ENCODE measurements at regions not wholly inside any gene's neighbourhood (a gene's known extent, or its start where the extent isn't known, plus 50 kb on each side); places are given as distances from the start of the nearest gene placed in this dataset.

DNA sequence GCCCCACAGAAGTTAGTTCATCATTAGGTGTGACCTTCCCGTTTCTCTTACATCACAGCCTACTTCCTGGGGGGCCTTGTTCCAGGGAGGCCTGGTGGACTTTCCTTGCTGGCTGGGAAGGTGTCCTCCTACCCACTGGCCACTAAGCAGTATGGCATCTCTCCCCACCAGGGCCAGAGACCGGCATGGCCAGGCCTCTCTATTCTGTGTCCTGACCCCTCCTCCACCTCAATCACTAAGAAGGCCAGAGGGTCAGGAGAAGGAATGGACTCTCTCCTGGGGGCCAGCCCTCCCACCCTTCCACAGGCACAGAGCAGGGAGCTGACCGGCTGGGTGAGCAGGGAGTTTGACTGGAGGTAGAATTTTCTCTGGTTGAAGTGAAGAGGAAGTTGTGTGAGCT is 81.9 kb downstream of the PJA1 start:
- Histone ChIP-seq H3K27me3 (ENCODE audit: insufficient read depth, low read length) (no peaks in the 10 kb centered on the region), H3K27ac (ENCODE audit: low read depth, low read length) (no peak overlapping the region), H3K4me3 (ENCODE audit: low read depth, low read length) (no peak overlapping the region)

DNA sequence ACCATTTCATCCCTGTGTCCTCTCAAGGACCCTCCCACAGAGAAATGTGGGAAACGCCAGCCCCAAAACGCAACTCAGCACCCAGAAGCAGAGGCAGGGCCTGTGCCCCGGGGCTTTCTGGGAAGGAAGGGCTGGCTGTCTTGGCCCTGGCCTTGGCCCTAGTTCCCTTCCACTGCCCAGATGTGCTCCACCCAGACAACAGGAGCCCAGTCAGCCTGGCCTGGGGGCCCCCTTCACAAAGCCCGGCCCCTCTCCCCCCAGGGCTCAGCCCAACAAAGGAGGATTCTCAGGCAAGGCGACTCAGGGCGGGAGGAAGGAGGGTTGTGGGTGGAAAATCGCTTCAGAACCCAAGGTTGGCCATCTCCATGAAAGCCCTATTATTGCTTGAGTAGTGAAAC is 82.5 kb downstream of the PJA1 start:
- no peaks in the 10 kb centered on the region for H3K4me1 ChIP-seq (ENCODE audit: control insufficient read depth, insufficient read depth, low read length, unreplicated experiment)
- no peak overlapping the region for H3K4me3 ChIP-seq (ENCODE audit: low read depth, low read length)
- no peaks in the 10 kb centered on the region for H3K27me3 ChIP-seq (ENCODE audit: insufficient read depth, low read length)
- no peak overlapping the region for H3K27ac ChIP-seq (ENCODE audit: low read depth, low read length)
- H2AFZ ChIP-seq (ENCODE audit: low read length, unreplicated experiment): no peak overlapping the region
- no peaks in the 10 kb centered on the region for H3K79me2 ChIP-seq (ENCODE audit: control insufficient read depth, insufficient read depth, low read length, unreplicated experiment)
- no peaks in the 10 kb centered on the region for H3K36me3 ChIP-seq (ENCODE audit: insufficient read depth, low read length)

More for the DNA sequence above, 81.9 kb downstream of the PJA1 start:
- no peaks in the 10 kb centered on the region for H3K4me1 ChIP-seq (ENCODE audit: control insufficient read depth, insufficient read depth, low read length, unreplicated experiment)
- no peaks in the 10 kb centered on the region for H3K79me2 ChIP-seq (ENCODE audit: control insufficient read depth, insufficient read depth, low read length, unreplicated experiment)
- no peaks in the 10 kb centered on the region for H3K36me3 ChIP-seq (ENCODE audit: insufficient read depth, low read length)
- no peak overlapping the region for H2AFZ ChIP-seq (ENCODE audit: low read length, unreplicated experiment)

- no peaks in the 10 kb centered on the region for H3K79me2 ChIP-seq (ENCODE audit: control insufficient read depth, insufficient read depth, low read length, unreplicated experiment)
- no peaks in the 10 kb centered on the region for H3K36me3 ChIP-seq (ENCODE audit: insufficient read depth, low read length)
- H3K4me3 ChIP-seq (ENCODE audit: low read depth, low read length): no peak overlapping the region
- no peaks in the 10 kb centered on the region for H3K4me1 ChIP-seq (ENCODE audit: control insufficient read depth, insufficient read depth, low read length, unreplicated experiment)
- no peak overlapping the region for H2AFZ ChIP-seq (ENCODE audit: low read length, unreplicated experiment)
- H3K27ac ChIP-seq (ENCODE audit: low read depth, low read length): no peak overlapping the region
- no peaks in the 10 kb centered on the region for H3K27me3 ChIP-seq (ENCODE audit: insufficient read depth, low read length)
Observed at GRCh38 chrX:69082055-69082752, 83.0 kb downstream of the PJA1 start.

DNA sequence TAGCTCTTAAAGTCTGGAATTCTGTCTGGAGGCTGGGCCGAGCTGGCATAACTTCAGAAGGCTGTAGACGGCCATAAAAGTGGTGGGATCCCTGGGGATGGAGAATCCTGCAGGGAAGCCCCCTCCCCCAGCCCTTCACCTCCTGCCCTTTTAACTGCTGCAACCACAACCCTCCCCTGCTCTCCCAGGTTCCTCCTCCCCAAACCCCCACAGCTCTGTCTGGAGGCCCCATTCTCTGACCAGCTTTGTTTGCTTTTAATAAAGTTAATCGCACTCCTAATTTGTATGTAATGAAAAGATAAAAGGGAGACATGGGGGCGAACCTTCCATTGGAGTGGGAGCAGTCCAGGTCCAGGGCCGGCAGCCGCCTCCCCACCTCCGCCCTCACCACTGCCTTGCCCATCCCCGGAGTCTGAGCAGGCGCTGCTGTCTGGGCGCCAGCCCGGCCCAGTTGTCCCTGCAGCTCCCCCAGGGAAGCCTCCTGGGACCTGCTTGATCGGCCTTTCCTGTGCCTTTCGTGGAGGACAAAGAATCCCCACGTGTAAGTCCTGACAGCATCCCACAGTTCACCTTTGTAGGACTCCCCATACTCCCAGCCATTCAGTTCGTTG is 84.3 kb downstream of the PJA1 start:
- Histone ChIP-seq H3K27me3 (ENCODE audit: insufficient read depth, low read length) (no peaks in the 10 kb centered on the region), H3K4me1 (ENCODE audit: control insufficient read depth, insufficient read depth, low read length, unreplicated experiment) (no peaks in the 10 kb centered on the region), H3K4me3 (ENCODE audit: low read depth, low read length) (no peak overlapping the region), H3K36me3 (ENCODE audit: insufficient read depth, low read length) (no peaks in the 10 kb centered on the region), H3K79me2 (ENCODE audit: control insufficient read depth, insufficient read depth, low read length, unreplicated experiment) (no peaks in the 10 kb centered on the region), H2AFZ (ENCODE audit: low read length, unreplicated experiment) (no peak overlapping the region), H3K27ac (ENCODE audit: low read depth, low read length) (no peak overlapping the region)

DNA sequence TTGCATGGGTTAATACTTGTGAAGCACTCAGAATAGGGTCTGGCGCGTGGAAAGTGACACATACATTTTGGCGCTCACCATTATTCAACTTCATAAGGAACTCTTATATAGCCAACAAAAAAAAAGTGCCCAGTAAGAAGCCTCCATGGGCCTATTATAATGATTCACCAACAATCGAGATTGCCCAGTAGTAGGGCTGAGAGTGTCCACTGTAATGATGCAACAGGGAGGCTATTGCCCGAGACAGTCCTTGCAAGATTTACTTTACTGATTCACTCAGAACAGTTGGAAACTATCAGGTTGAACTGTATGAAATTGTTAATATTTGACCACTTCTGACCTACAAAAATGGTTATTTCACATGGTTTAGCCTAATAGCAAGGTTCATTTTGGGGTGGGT is 86.0 kb downstream of the PJA1 start:
- Histone ChIP-seq H3K4me1 (ENCODE audit: control insufficient read depth, insufficient read depth, low read length, unreplicated experiment) (no peaks in the 10 kb centered on the region), H3K4me3 (ENCODE audit: low read depth, low read length) (no peak overlapping the region), H3K79me2 (ENCODE audit: control insufficient read depth, insufficient read depth, low read length, unreplicated experiment) (no peaks in the 10 kb centered on the region), H3K36me3 (ENCODE audit: insufficient read depth, low read length) (no peaks in the 10 kb centered on the region), H3K27ac (ENCODE audit: low read depth, low read length) (no peak overlapping the region), H2AFZ (ENCODE audit: low read length, unreplicated experiment) (no peak overlapping the region), H3K27me3 (ENCODE audit: insufficient read depth, low read length) (no peaks in the 10 kb centered on the region)

GRCh38 chrX:69077895-69078455 is 87.3 kb downstream of the PJA1 start:
- Histone ChIP-seq H3K4me1 (ENCODE audit: control insufficient read depth, insufficient read depth, low read length, unreplicated experiment) (no peaks in the 10 kb centered on the region), H2AFZ (ENCODE audit: low read length, unreplicated experiment) (no peak overlapping the region), H3K36me3 (ENCODE audit: insufficient read depth, low read length) (no peaks in the 10 kb centered on the region), H3K4me3 (ENCODE audit: low read depth, low read length) (no peak overlapping the region), H3K79me2 (ENCODE audit: control insufficient read depth, insufficient read depth, low read length, unreplicated experiment) (no peaks in the 10 kb centered on the region), H3K27me3 (ENCODE audit: insufficient read depth, low read length) (no peaks in the 10 kb centered on the region), H3K27ac (ENCODE audit: low read depth, low read length) (no peak overlapping the region)

DNA sequence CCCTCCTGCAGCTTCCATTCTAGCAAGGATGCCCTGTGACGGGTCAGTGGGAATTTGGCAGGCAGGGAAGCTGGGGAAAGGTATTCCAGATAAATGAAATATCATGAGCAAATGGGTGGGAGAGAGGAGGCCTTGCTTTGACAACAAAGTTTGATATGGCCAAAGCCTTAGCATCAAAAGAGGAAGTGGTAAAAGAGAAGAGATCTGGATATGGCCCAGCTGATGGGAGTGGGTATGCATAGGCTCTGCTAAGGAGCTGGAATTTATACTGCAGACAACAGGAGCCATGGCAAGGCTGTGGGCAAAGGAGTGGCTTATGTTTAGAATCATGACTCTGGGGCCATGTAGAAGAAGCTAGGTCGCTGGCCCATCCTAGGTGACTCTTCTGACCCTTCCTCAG is 89.2 kb downstream of the PJA1 start:
- no peaks in the 10 kb centered on the region for H3K27me3 ChIP-seq (ENCODE audit: insufficient read depth, low read length)

DNA sequence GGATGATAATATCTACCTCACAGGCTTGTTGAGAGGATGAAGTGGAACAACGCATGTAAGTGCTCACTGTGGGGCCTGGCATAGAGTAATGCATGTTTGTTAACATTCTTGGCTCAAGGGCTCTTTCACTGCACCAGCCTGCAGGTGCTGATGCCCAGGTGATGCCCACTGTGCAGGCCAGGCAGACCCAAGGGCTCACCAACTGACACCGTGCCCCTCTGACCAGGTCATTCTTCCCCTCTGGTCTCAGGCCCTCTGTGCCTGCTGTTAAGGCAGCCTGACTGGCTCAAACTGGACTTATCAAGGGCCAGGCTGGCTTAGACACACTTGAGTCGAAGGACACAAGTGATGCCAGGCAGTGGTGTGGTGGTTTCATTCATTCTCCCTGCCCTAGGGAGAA is 90.5 kb downstream of the PJA1 start:
- Histone ChIP-seq H2AFZ (ENCODE audit: low read length, unreplicated experiment) (no peak overlapping the region), H3K27ac (ENCODE audit: low read depth, low read length) (no peak overlapping the region), H3K27me3 (ENCODE audit: insufficient read depth, low read length) (no peaks in the 10 kb centered on the region), H3K36me3 (ENCODE audit: insufficient read depth, low read length) (no peaks in the 10 kb centered on the region), H3K79me2 (ENCODE audit: control insufficient read depth, insufficient read depth, low read length, unreplicated experiment) (no peaks in the 10 kb centered on the region), H3K4me1 (ENCODE audit: control insufficient read depth, insufficient read depth, low read length, unreplicated experiment) (no peaks in the 10 kb centered on the region), H3K4me3 (ENCODE audit: low read depth, low read length) (no peak overlapping the region)

More for the DNA sequence above, 89.2 kb downstream of the PJA1 start:
- no peaks in the 10 kb centered on the region for H3K4me1 ChIP-seq (ENCODE audit: control insufficient read depth, insufficient read depth, low read length, unreplicated experiment)
- H3K27ac ChIP-seq (ENCODE audit: low read depth, low read length): no peak overlapping the region
- H3K4me3 ChIP-seq (ENCODE audit: low read depth, low read length): no peak overlapping the region
- no peaks in the 10 kb centered on the region for H3K79me2 ChIP-seq (ENCODE audit: control insufficient read depth, insufficient read depth, low read length, unreplicated experiment)
- H2AFZ ChIP-seq (ENCODE audit: low read length, unreplicated experiment): no peak overlapping the region
- H3K36me3 ChIP-seq (ENCODE audit: insufficient read depth, low read length): no peaks in the 10 kb centered on the region

DNA sequence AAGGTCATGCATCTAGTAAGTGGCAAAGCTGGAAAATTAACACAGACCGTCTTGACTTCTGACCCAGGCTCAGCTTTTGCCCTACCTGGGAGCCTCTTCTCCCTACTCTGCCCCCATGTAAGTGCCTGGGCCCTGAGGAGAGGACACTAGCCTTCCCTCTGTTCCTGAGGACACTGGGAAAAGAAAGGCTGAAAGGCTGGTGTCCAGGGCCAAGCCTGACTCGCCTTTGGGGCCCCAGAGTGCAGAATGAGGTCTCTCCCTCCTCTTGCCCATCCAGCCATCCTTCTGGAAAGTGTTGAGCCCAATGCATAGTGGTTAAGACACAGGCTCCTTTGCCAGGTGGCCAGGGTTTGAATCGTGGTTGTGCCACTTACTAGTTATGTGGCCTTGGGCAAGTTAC is 91.5 kb downstream of the PJA1 start:
- no peaks in the 10 kb centered on the region for H3K36me3 ChIP-seq (ENCODE audit: insufficient read depth, low read length)
- H3K27ac ChIP-seq (ENCODE audit: low read depth, low read length): no peak overlapping the region
- H3K79me2 ChIP-seq (ENCODE audit: control insufficient read depth, insufficient read depth, low read length, unreplicated experiment): no peaks in the 10 kb centered on the region
- no peaks in the 10 kb centered on the region for H3K4me1 ChIP-seq (ENCODE audit: control insufficient read depth, insufficient read depth, low read length, unreplicated experiment)
- H3K4me3 ChIP-seq (ENCODE audit: low read depth, low read length): no peak overlapping the region
- H2AFZ ChIP-seq (ENCODE audit: low read length, unreplicated experiment): no peak overlapping the region
- no peaks in the 10 kb centered on the region for H3K27me3 ChIP-seq (ENCODE audit: insufficient read depth, low read length)

- Histone ChIP-seq H2AFZ (ENCODE audit: low read length, unreplicated experiment) (no peak overlapping the region), H3K4me1 (ENCODE audit: control insufficient read depth, insufficient read depth, low read length, unreplicated experiment) (no peaks in the 10 kb centered on the region), H3K27ac (ENCODE audit: low read depth, low read length) (no peak overlapping the region), H3K79me2 (ENCODE audit: control insufficient read depth, insufficient read depth, low read length, unreplicated experiment) (no peaks in the 10 kb centered on the region), H3K36me3 (ENCODE audit: insufficient read depth, low read length) (no peaks in the 10 kb centered on the region), H3K4me3 (ENCODE audit: low read depth, low read length) (no peak overlapping the region), H3K27me3 (ENCODE audit: insufficient read depth, low read length) (no peaks in the 10 kb centered on the region)
Observed at GRCh38 chrX:69073241-69073640, 92.0 kb downstream of the PJA1 start.

GRCh38 chrX:69072486-69073006 is 92.7 kb downstream of the PJA1 start:
- Histone ChIP-seq H3K4me3 (ENCODE audit: low read depth, low read length) (no peak overlapping the region), H3K36me3 (ENCODE audit: insufficient read depth, low read length) (no peaks in the 10 kb centered on the region), H3K4me1 (ENCODE audit: control insufficient read depth, insufficient read depth, low read length, unreplicated experiment) (no peaks in the 10 kb centered on the region), H3K79me2 (ENCODE audit: control insufficient read depth, insufficient read depth, low read length, unreplicated experiment) (no peaks in the 10 kb centered on the region), H3K27ac (ENCODE audit: low read depth, low read length) (no peak overlapping the region), H2AFZ (ENCODE audit: low read length, unreplicated experiment) (no peak overlapping the region), H3K27me3 (ENCODE audit: insufficient read depth, low read length) (no peaks in the 10 kb centered on the region)
